ENCODE measurements at regions not wholly inside any gene's neighbourhood (a gene's known extent, or its start where the extent isn't known, plus 50 kb on each side); places are given as distances from the start of the nearest gene placed in this dataset.

DNA sequence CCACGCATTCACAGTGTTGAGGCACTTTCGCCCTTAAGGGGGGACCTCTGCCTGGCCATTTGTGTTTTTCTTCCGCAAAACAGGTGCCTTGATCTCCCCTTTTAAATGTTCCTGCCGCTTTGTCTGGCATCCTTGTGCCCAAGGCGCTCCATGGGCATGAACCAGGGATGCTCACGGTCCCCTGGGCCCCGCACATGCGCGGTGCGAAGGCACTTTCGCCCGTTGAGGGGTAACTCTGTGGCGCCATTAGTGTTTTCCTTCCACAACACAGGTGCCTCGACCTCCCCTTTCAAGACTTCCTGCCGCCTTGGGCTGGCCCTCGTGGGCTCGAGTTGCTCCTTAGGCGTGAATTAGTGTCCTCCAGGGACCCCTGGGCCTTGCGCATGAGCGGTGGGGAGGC is 335.5 kb downstream of the ALG10 start:
- TF ChIP-seq SRF (IDR thresholded peaks at IDR 0.05; ENCODE audit: low read depth, low read length), result no peak
- TF ChIP-seq, protein P1, sequence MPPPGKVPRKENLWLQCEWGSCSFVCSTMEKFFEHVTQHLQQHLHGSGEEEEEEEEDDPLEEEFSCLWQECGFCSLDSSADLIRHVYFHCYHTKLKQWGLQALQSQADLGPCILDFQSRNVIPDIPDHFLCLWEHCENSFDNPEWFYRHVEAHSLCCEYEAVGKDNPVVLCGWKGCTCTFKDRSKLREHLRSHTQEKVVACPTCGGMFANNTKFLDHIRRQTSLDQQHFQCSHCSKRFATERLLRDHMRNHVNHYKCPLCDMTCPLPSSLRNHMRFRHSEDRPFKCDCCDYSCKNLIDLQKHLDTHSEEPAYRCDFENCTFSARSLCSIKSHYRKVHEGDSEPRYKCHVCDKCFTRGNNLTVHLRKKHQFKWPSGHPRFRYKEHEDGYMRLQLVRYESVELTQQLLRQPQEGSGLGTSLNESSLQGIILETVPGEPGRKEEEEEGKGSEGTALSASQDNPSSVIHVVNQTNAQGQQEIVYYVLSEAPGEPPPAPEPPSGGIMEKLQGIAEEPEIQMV (CRISPR knock-in tag; IDR thresholded peaks at IDR 0.05; ENCODE audit: low read depth), result no peak

All from HepG2 (cell line).